Esophagus muscularis mucosa (tissue), 4 donors: ENCODE measurements at regions not wholly inside any gene's neighbourhood (a gene's known extent, or its start where the extent isn't known, plus 50 kb on each side); places are given as distances from the start of the nearest gene placed in this dataset.

Source experiments
- DNase-seq: peaks from one replicate; pipeline ENCODE4 v3.0.0-alpha.2; 2017; ENCODE audit errors: extremely low spot score
- H3K27ac ChIP-seq, 4 donors: fragments of 200-600 bp; sonication (generic); replicated peaks in 1 of 4; 1 replicate in 3 of 4; 2 replicates in 1 of 4; pipeline ENCODE4 v1.5.1; 2016 to 2019; ENCODE audit warnings: mild to moderate bottlenecking in 1 of 4
- H3K27me3 ChIP-seq, 4 donors: fragments of 200-600 bp; sonication (generic); one replicate each; pipeline versions ENCODE4 v1.5.1 to v1.6.0; 2016 to 2019
- H3K36me3 ChIP-seq, 4 donors: fragments of 200-600 bp; sonication (generic); one replicate each; pipeline ENCODE4 v1.5.1; 2016 to 2019
- H3K4me1 ChIP-seq, 4 donors: fragments of 200-600 bp; sonication (generic); one replicate each; pipeline ENCODE4 v1.5.1; 2016 to 2019
- H3K4me3 ChIP-seq, 4 donors: fragments of 200-600 bp; sonication (generic); 1 replicate in 2 of 4; 2 replicates in 2 of 4; pipeline ENCODE4 v1.5.1; 2016 to 2019; ENCODE audit warnings: mild to moderate bottlenecking in 4 of 4, moderate library complexity in 1 of 4
- H3K9me3 ChIP-seq, 4 donors: fragments of 200-600 bp; sonication (generic); 1 replicate in 3 of 4; 2 replicates in 1 of 4; pipeline ENCODE4 v1.5.1; 2016 to 2019
- CTCF ChIP-seq, 3 experiments: fragments of 200-600 bp in 2 of 3; fragments of 450-650 bp in 1 of 3; sonication (generic) in 2 of 3; IDR thresholded peaks; one replicate each; pipeline ENCODE4 v1.5.1; 2017 to 2019; ENCODE audit warnings: antibody characterized with exemption in 3 of 3, mild to moderate bottlenecking in 2 of 3, moderate library complexity in 1 of 3
- EP300 ChIP-seq: sonication (generic); formaldehyde crosslinking; IDR thresholded peaks from one replicate; pipeline ENCODE4 v1.6.1; 2017; ENCODE audit warnings: antibody characterized with exemption
- POLR2A ChIP-seq: fragments of 450-650 bp; IDR thresholded peaks from one replicate; pipeline ENCODE4 v1.6.1; 2017; ENCODE audit warnings: antibody characterized with exemption, moderate library complexity, mild to moderate bottlenecking, low read depth
- POLR2AphosphoS5 ChIP-seq, 2 donors: sonication (generic); formaldehyde crosslinking; IDR thresholded peaks; one replicate each; pipeline ENCODE4 v1.6.1; 2017; ENCODE audit warnings: antibody characterized with exemption in 2 of 2
- WGBS: methylation state at CpG from one replicate; pipeline ENCODE4 v1.1.5; 2018; 5-methylcytosine and 5-hydroxymethylcytosine counted together
- intact Hi-C: fragments of 100-400 bp; cut with DNase I; formaldehyde crosslinking; loops from one replicate; pipeline ENCODE4 v1.15.1; 2023

- WGBS, result 77% methylated on average over 8 of the region's 10 CpGs
- no peaks in the 10 kb centered on the region for H3K36me3 ChIP-seq
- no peaks in the 10 kb centered on the region for H3K9me3 ChIP-seq
- H3K4me3 ChIP-seq, result no peak overlapping the region
- TF ChIP-seq EP300 (no peak), POLR2A (no peak)
- H3K4me1 ChIP-seq, result no peaks in the 10 kb centered on the region
- no peaks in the 10 kb centered on the region for H3K27me3 ChIP-seq
- no peak overlapping the region for H3K27ac ChIP-seq
- intact Hi-C loops, result no loop called here
- DNase-seq, result no peak
Observed at GRCh38 chr9:126114409-126114760, 212.2 kb upstream of the MVB12B start.

GRCh38 chr9:126114850-126115460, 211.7 kb upstream of the MVB12B start:
- H3K4me1 ChIP-seq, result no peaks in the 10 kb centered on the region
- TF ChIP-seq EP300, result no peak
- TF ChIP-seq POLR2A, result no peak
- TF ChIP-seq CTCF (IDR thresholded peaks at IDR 0.05), result no peak
- TF ChIP-seq POLR2AphosphoS5 (IDR thresholded peaks at IDR 0.05), result no peak
- no peaks in the 10 kb centered on the region for H3K36me3 ChIP-seq
- no peak overlapping the region for H3K27ac ChIP-seq
- H3K9me3 ChIP-seq, result no peaks in the 10 kb centered on the region
- peak; percentile 79 for DNase-seq
- H3K4me3 ChIP-seq, result no peak overlapping the region
- 69% methylated on average over 12 of the region's 12 CpGs for WGBS
- no peaks in the 10 kb centered on the region for H3K27me3 ChIP-seq
- intact Hi-C loops, result no loop called here

- H3K27ac ChIP-seq, result no peak overlapping the region
- TF ChIP-seq POLR2A (no peak), EP300 (no peak), POLR2AphosphoS5 (IDR thresholded peaks at IDR 0.05) (no peak), CTCF (IDR thresholded peaks at IDR 0.05) (no peak)
- no peak overlapping the region for H3K4me3 ChIP-seq
- DNase-seq, result peak; percentile 70
- intact Hi-C loops, result no loop called here
- H3K9me3 ChIP-seq, result no peaks in the 10 kb centered on the region
- 84% methylated on average over 17 of the region's 17 CpGs for WGBS
- no peaks in the 10 kb centered on the region for H3K36me3 ChIP-seq
- H3K4me1 ChIP-seq, result no peaks in the 10 kb centered on the region
- H3K27me3 ChIP-seq, result no peaks in the 10 kb centered on the region
Observed at GRCh38 chr9:126116351-126117157, 210.1 kb upstream of the MVB12B start.

- H3K4me3 ChIP-seq, result no peak overlapping the region
- WGBS, result 90% methylated on average over 4 of the region's 4 CpGs
- H3K4me1 ChIP-seq, result no peaks in the 10 kb centered on the region
- no peaks in the 10 kb centered on the region for H3K36me3 ChIP-seq
- H3K9me3 ChIP-seq, result no peaks in the 10 kb centered on the region
- intact Hi-C loops, result no loop called here
- H3K27ac ChIP-seq, result no peak overlapping the region
- H3K27me3 ChIP-seq, result no peaks in the 10 kb centered on the region
- no peak for TF ChIP-seq POLR2A
- no peak for TF ChIP-seq EP300
- TF ChIP-seq CTCF (IDR thresholded peaks at IDR 0.05), result no peak
- TF ChIP-seq POLR2AphosphoS5 (IDR thresholded peaks at IDR 0.05), result no peak
- DNase-seq, result peak; percentile 80
Observed at GRCh38 chr9:126117158-126117425, 209.5 kb upstream of the MVB12B start.

GRCh38 chr9:126117631-126118030, 209.0 kb upstream of the MVB12B start:
- Histone ChIP-seq H3K4me3 (no peak overlapping the region), H3K27me3 (no peaks in the 10 kb centered on the region), H3K27ac (no peak overlapping the region), H3K9me3 (no peaks in the 10 kb centered on the region), H3K36me3 (no peaks in the 10 kb centered on the region), H3K4me1 (no peaks in the 10 kb centered on the region)
- peak; percentile 87 for DNase-seq
- no peak for TF ChIP-seq EP300
- intact Hi-C loops, result no loop called here
- WGBS, result 84% methylated on average over 7 of the region's 9 CpGs
